ENCODE measurements at regions not wholly inside any gene's neighbourhood (a gene's known extent, or its start where the extent isn't known, plus 50 kb on each side); places are given as distances from the start of the nearest gene placed in this dataset.
"Not testable (repeated sequence)": the region's sequence is repeated elsewhere in the genome, so short reads cannot be mapped to it uniquely, and the experiment has no call there.

- no peak for DNase-seq (ENCODE audit: low read depth in 2 of 2)
These were observed 55.2 kb downstream of the GCC1 start for GRCh38 chr7:127530148-127530547.

- no peak for DNase-seq (ENCODE audit: low read depth in 2 of 2)
These were observed 57.8 kb downstream of the GCC1 start for GRCh38 chr7:127527561-127527960.

GRCh38 chr7:127525866-127526480 lies 59.4 kb downstream of the GCC1 start:
- no peak for DNase-seq (ENCODE audit: low read depth in 2 of 2)

- no peak for DNase-seq (ENCODE audit: low read depth in 2 of 2)
These were observed 69.1 kb downstream of the GCC1 start for GRCh38 chr7:127516320-127516719.

GRCh38 chr7:127514499-127514898 lies 70.9 kb downstream of the GCC1 start:
- DNase-seq (ENCODE audit: low read depth in 2 of 2) = no peak

- DNase-seq (ENCODE audit: low read depth in 2 of 2) = no peak
These were observed 72.1 kb downstream of the GCC1 start for GRCh38 chr7:127513311-127513710.

- no peak for DNase-seq (ENCODE audit: low read depth in 2 of 2)
These were observed 72.7 kb downstream of the GCC1 start for GRCh38 chr7:127512663-127513062.

GRCh38 chr7:127504715-127505114 lies 80.7 kb downstream of the GCC1 start:
- DNase-seq (ENCODE audit: low read depth in 2 of 2) = no peak

GRCh38 chr7:127501817-127502216 lies 83.6 kb downstream of the GCC1 start:
- no peak for DNase-seq (ENCODE audit: low read depth in 2 of 2)

- DNase-seq (ENCODE audit: low read depth in 2 of 2) = no peak
These were observed 94.9 kb upstream of the ZNF800 start for GRCh38 chr7:127487381-127487780.

GRCh38 chr7:127486654-127487053 lies 94.1 kb upstream of the ZNF800 start:
- DNase-seq (ENCODE audit: low read depth in 2 of 2) = no peak

GRCh38 chr7:127485482-127485881 lies 93.0 kb upstream of the ZNF800 start:
- no peak for DNase-seq (ENCODE audit: low read depth in 2 of 2)

GRCh38 chr7:127484954-127485353 lies 92.4 kb upstream of the ZNF800 start:
- no peak for DNase-seq (ENCODE audit: low read depth in 2 of 2)

GRCh38 chr7:127478461-127478860 lies 86.0 kb upstream of the ZNF800 start:
- no peak for DNase-seq (ENCODE audit: low read depth in 2 of 2)

- DNase-seq (ENCODE audit: low read depth in 2 of 2) = no peak
These were observed 85.5 kb upstream of the ZNF800 start for GRCh38 chr7:127478024-127478355.

GRCh38 chr7:127477295-127478023 lies 85.0 kb upstream of the ZNF800 start:
- DNase-seq (ENCODE audit: low read depth in 2 of 2) = no peak

- no peak for DNase-seq (ENCODE audit: low read depth in 2 of 2)
These were observed 84.1 kb upstream of the ZNF800 start for GRCh38 chr7:127476618-127477017.

GRCh38 chr7:127474457-127474856 lies 81.9 kb upstream of the ZNF800 start:
- no peak for DNase-seq (ENCODE audit: low read depth in 2 of 2)

GRCh38 chr7:127473409-127473808 lies 80.9 kb upstream of the ZNF800 start:
- DNase-seq (ENCODE audit: low read depth in 2 of 2) = no peak

- DNase-seq (ENCODE audit: low read depth in 2 of 2) = no peak
These were observed 67.6 kb upstream of the ZNF800 start for GRCh38 chr7:127460077-127460476.

GRCh38 chr7:127451258-127451657 lies 58.8 kb upstream of the ZNF800 start:
- DNase-seq (ENCODE audit: low read depth in 2 of 2) = not testable (repeated sequence)

- DNase-seq (ENCODE audit: low read depth in 2 of 2) = no peak
These were observed 56.1 kb upstream of the ZNF800 start for GRCh38 chr7:127448566-127448965.

- DNase-seq (ENCODE audit: low read depth in 2 of 2) = peak; percentile 10 to 11
These were observed 54.9 kb upstream of the ZNF800 start for GRCh38 chr7:127447326-127447945.
